Fibroblast of the conjunctiva (primary cell): ENCODE measurements at regions not wholly inside any gene's neighbourhood (a gene's known extent, or its start where the extent isn't known, plus 50 kb on each side); places are given as distances from the start of the nearest gene placed in this dataset.

ENCODE experiments used
- DNase-seq: peaks from one replicate; pipeline ENCODE4 v3.0.0-alpha.2; 2010; ENCODE audit warnings: low read depth

- DNase-seq, result no peak
Measured at GRCh38 chr2:133811409-133812125, 243.3 kb upstream of the NCKAP5 start.

- no peak for DNase-seq
Measured at GRCh38 chr2:133812826-133813617, 244.8 kb upstream of the NCKAP5 start.

GRCh38 chr2:133814890-133815289, 246.6 kb upstream of the NCKAP5 start:
- no peak for DNase-seq

- no peak for DNase-seq
Measured at GRCh38 chr2:133816037-133816436, 247.8 kb upstream of the NCKAP5 start.

GRCh38 chr2:133817680-133818566, 249.7 kb upstream of the NCKAP5 start:
- peak; percentile 43 for DNase-seq

GRCh38 chr2:133818661-133819060, 250.4 kb upstream of the NCKAP5 start:
- no peak for DNase-seq

- DNase-seq, result no peak
Measured at GRCh38 chr2:133819906-133820305, 251.6 kb upstream of the NCKAP5 start.

- DNase-seq, result peak; percentile 37
Measured at GRCh38 chr2:133821107-133821760, 253.0 kb upstream of the NCKAP5 start.

- DNase-seq, result no peak
Measured at GRCh38 chr2:133822517-133823225, 254.4 kb upstream of the NCKAP5 start.

- no peak for DNase-seq
Measured at GRCh38 chr2:133823226-133823550, 254.9 kb upstream of the NCKAP5 start.

GRCh38 chr2:133824869-133825268, 256.6 kb upstream of the NCKAP5 start:
- DNase-seq, result no peak

- DNase-seq, result no peak
Measured at GRCh38 chr2:133825778-133826177, 257.5 kb upstream of the NCKAP5 start.

GRCh38 chr2:133828913-133829312, 260.6 kb upstream of the NCKAP5 start:
- no peak for DNase-seq

- no peak for DNase-seq
Measured at GRCh38 chr2:133829450-133830020, 261.3 kb upstream of the NCKAP5 start.

GRCh38 chr2:133833746-133834145, 265.5 kb upstream of the NCKAP5 start:
- no peak for DNase-seq

- DNase-seq, result no peak
Measured at GRCh38 chr2:133835821-133836619, 267.8 kb upstream of the NCKAP5 start.

GRCh38 chr2:133836691-133837345, 268.6 kb upstream of the NCKAP5 start:
- no peak for DNase-seq

GRCh38 chr2:133837441-133838094, 269.3 kb upstream of the NCKAP5 start:
- no peak for DNase-seq
